ENCODE measurements at regions not wholly inside any gene's neighbourhood (a gene's known extent, or its start where the extent isn't known, plus 50 kb on each side); places are given as distances from the start of the nearest gene placed in this dataset.
A peak's percentile ranks its signal among the peaks of the same experiment; 100 is the strongest.

DNA sequence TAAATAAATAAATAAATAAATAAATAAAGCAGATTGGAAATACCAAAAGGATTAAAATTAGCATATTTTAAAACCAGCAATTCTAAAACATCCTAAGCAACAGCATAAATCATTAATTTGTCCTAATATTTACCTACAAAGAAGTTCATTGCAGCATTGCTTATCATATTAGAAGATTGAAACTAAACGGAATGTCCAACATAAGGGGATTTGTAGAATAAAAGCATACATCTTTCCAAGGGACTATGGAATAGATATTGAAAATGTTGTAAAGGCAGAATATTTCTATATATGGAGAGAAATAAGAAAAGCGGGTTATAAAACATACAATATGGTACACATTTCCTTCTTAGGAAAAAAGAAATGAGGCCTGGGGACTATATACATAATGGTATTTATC, 71.1 kb upstream of the RFC3 start:
- DNase-seq (ENCODE audit: low spot score) = no peak

DNA sequence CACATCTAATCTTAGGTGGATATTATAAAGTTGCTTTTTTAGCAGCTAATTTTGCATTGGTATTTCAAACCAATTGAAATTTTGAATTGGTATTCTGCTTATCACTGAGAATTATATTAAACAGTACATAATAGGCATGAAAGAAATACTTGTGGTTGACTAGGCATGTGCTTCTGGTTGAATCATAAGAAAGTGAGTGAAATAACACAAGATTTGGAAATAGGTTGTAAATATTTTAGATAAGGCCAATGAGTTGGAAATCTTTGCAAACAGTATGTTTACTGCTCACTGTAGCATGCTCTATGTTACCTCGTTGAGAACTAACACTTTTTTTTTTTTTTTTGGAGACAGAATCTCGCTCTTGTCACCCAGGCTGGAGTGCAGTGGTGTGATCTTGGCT, 66.8 kb upstream of the RFC3 start:
- peak; percentile 61 for DNase-seq (ENCODE audit: low spot score)

DNA sequence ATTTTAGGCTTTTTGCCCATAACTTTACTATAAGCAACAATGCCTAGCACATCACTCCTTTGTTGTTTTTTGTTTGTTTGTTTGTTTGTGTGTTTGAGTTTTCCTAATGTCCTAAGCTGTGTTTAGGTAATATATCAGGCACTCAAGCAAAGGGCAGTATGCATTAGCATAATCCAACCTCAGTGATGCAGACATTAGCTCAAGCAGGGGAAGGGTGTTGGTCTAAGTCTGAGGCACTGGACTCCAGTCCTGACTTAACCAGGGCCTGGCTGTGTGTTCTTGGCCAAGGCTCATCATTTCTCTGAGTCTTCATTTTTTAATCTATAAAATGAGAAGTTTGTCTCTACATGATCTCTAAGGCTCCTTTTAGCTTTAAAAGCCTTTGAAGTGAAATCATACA, 65.9 kb upstream of the RFC3 start:
- DNase-seq (ENCODE audit: low spot score) = no peak

DNA sequence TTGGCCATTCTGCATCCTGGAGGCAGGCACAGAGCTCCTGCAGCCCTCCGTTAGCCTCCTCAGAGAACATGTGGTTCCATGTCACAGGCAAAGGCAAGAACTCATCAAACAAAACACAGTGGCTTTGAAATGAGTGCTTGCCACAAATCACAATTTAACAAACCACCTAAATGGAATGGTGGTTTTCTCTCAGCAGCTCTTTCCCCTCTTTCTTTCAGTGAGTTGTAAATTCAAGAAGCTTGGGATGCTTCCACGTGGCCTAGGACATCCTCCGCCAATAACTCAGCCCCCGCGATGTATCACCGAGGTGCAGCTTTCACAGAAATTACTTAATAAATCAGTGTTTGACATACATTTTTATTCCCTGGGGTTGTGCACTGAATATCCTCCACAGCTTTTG, 65.4 kb upstream of the RFC3 start:
- no peak for DNase-seq (ENCODE audit: low spot score)

DNA sequence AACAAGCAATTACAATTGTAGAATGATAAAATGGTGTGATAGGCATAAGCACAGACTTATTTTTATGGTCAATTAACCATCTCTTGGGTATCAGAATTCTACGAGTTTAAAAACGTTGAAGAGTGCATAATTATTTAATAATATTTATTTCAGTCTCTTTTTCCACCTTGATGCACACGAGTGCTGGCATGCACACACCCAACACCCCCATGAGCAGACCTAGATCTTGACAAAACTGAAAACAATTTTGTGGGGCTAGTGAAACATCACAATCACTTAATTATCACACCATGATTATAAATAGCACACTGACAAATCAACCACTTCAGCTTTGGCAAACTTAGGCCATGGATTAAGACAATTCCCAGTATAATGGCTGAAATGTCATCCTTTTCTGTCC, 61.0 kb upstream of the RFC3 start:
- no peak for DNase-seq (ENCODE audit: low spot score)

DNA sequence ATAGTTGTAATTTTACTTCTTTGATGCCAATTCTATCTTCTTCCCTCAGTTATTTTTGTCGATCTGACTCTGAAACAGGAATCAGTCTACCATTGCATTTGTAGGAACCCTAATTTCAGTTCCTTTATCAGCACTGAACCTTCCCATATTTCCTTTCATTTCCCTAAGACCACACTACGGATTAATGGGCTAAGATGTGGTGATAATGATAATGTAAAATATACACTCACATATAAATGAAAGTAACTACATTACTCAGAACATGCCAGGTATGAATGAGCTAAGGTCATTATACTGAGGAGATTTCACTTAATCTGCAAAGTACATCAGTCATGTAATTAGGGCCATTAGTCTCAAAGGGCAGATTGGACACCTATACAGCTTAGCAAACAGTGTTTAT, 60.2 kb upstream of the RFC3 start:
- no peak for DNase-seq (ENCODE audit: low spot score)

DNA sequence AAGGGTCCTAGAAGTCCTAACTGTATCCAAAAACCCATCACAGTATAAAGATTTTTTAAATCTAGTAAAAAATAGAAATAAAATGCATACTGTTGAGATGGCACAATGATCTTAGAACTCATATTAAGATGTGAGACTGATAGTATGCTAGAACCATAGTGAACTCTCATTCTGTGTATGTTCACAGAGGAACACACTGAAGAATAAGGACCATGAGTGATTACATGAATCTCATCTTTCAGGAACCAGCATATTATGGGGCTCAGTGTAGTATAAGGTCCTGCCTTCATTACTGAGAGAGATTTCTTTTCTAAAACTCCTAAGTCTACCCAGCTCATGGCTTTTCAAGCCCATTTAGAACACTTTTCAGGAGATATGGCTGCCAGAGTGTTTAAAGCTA, 59.8 kb upstream of the RFC3 start:
- DNase-seq (ENCODE audit: low spot score) = no peak

DNA sequence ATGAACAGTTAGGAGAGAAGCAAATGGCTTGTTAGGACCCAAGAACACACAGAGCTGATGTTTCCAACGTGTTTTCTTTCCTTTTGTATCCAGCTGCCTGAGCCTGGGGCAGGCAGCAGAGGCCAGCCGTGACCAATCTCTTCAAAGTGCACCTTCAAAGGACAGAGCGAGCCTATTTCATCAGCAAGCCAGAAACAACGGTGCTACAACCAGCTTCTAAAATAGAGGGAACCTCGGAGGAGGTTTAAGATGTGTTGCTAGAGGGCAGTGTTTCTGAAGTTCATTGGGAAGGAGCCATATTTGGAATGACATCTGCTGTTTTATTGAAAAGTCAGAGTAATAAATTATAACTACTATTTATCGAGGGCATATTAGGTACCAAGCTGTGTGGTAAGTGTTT, 56.2 kb upstream of the RFC3 start:
- DNase-seq (ENCODE audit: low spot score) = peak; percentile 25

DNA sequence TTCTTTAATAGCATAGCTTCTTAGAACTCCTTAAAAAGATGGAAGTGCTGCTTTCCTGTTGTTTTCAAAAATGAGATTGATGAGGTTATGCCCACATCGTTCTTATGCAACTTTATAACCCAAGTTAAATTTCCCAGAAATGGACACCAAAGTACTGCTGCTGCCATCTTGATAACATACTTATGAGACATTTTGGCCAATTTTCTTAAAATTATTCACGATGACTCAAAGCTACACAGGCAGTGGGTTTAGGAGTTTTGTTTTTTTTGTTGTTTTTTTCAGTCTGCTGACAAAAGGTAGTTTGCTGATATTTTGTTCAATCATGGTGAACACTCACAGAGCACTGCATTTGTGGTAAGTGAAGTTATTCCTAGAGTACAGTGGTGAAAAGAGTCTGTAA, 54.9 kb upstream of the RFC3 start:
- DNase-seq (ENCODE audit: low spot score) = no peak

DNA sequence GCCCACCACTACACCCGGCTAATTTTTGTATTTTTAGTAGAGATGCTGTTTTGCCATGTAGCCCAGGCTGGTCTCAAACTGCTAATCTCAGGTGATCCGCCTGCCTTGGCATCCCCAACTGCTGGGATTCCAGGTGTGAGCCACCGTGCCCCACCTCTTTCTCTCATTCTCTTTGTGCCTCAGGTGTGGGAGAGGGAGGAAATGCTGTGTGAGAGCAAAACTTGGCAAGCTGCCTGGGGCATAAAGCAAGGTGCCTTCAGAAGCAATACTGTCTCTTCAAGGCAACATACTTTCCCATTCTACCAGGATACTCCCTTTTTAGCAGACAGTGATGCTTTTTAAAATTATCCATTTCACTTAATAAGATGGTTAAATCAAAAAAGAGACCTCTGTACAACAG, 53.2 kb upstream of the RFC3 start:
- DNase-seq (ENCODE audit: low spot score) = no peak

DNA sequence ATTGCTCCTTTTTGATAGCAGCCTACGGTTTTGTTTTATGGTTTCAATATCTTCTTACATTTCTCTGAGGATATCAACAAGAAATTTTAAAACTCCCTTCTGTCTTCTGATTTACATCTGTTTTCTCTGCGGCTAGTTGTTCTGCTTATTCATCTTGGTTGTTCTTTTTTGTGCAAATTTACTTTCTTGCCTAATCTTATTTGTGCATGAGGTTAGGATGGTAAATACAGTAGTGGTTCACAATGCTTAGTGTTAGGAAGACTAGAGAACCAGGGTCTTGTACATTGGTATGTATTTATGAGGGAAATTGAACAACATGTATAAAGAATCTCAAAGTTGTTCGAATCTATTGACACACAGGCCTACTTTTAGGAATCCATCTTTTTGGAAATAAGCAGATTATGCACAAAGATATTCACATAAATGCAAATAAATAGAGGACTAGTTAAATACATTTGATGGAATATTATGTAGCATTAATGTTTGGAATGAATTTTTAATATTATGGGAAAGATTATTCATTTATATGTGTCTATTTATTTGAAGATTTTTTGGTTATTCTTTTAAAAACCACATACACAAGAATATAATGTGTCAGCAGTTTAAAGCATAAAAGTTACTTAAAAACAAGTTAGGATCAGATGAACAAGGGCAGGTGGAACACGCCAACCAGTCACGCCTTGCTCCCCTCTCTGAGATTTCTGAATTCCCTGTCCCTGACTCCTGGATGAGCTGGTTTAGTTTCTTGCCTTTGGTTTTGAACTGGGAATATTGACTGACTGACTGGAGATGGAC, 51.4 kb upstream of the RFC3 start:
- no peak for DNase-seq (ENCODE audit: low spot score)

DNA sequence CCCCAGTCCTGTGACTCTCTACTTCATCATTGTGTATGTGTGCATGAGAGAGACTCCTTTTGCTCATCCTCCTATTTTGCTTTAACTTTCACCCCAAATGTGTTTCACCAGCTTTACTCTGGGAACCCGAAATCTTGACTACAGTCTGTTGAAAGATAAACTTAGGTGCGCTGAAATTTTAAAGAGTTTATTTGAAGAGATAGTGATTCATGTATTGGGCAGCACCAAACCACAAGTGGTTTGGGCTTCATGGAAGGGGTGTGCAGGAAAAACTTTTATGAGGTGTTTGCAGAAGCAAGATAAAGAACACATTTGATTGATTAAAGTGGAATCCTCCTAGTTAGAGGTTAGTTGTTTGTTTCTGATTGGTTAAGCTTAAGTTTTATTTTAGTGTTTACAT, 50.8 kb upstream of the RFC3 start:
- DNase-seq (ENCODE audit: low spot score) = no peak

All from AG20443 (cell line).